ENCODE measurements at regions not wholly inside any gene's neighbourhood (a gene's known extent, or its start where the extent isn't known, plus 50 kb on each side); places are given as distances from the start of the nearest gene placed in this dataset.

- WGBS, 3 donors: 78 to 88% (median 84%) methylated on average over 28 to 30 of the region's 30 CpGs
These were observed 1264.3 kb downstream of the BRD1 start for GRCh38 chr22:48563118-48563965.

GRCh38 chr22:48561676-48562075, 1266.0 kb downstream of the BRD1 start:
- H3K27ac ChIP-seq (ENCODE audit: low read depth, low read length): no peak overlapping the region
- 69 to 91% (median 84%) methylated on average over 16 of the region's 16 CpGs for WGBS, 3 donors

More at GRCh38 chr22:48563118-48563965, 1264.3 kb downstream of the BRD1 start:
- no peak overlapping the region for H3K27ac ChIP-seq (ENCODE audit: low read depth, low read length)

GRCh38 chr22:48560836-48561235, 1266.8 kb downstream of the BRD1 start:
- 70 to 89% (median 88%) methylated on average over 5 of the region's 5 CpGs for WGBS, 3 donors

GRCh38 chr22:48560389-48560751, 1267.3 kb downstream of the BRD1 start:
- H3K27ac ChIP-seq (ENCODE audit: low read depth, low read length): no peak overlapping the region
- WGBS, 3 donors: 75 to 88% (median 86%) methylated on average over 9 of the region's 9 CpGs

More at GRCh38 chr22:48560836-48561235, 1266.8 kb downstream of the BRD1 start:
- no peak overlapping the region for H3K27ac ChIP-seq (ENCODE audit: low read depth, low read length)

- H3K27ac ChIP-seq (ENCODE audit: low read depth, low read length): no peak overlapping the region
- WGBS, 3 donors: 70 to 76% (median 73%) methylated on average over 37 to 38 of the region's 38 CpGs
These were observed 1267.9 kb downstream of the BRD1 start for GRCh38 chr22:48559647-48560388.

- no peak overlapping the region for H3K27ac ChIP-seq (ENCODE audit: low read depth, low read length)
- 84 to 91% (median 88%) methylated on average over 25 of the region's 25 CpGs for WGBS, 3 donors
These were observed 1268.9 kb downstream of the BRD1 start for GRCh38 chr22:48558606-48559402.

- H3K27ac ChIP-seq (ENCODE audit: low read depth, low read length): no peak overlapping the region
- 92 to 94% (median 92%) methylated on average over 12 of the region's 12 CpGs for WGBS, 3 donors
These were observed 1269.7 kb downstream of the BRD1 start for GRCh38 chr22:48558016-48558415.

GRCh38 chr22:48557473-48557872, 1270.2 kb downstream of the BRD1 start:
- 79 to 92% (median 89%) methylated on average over 11 of the region's 11 CpGs for WGBS, 3 donors
- no peak overlapping the region for H3K27ac ChIP-seq (ENCODE audit: low read depth, low read length)

GRCh38 chr22:48556751-48557150, 1270.9 kb downstream of the BRD1 start:
- H3K27ac ChIP-seq (ENCODE audit: low read depth, low read length): no peak overlapping the region
- WGBS, 3 donors: 70 to 90% (median 88%) methylated on average over 12 of the region's 12 CpGs

GRCh38 chr22:48556222-48556621, 1271.5 kb downstream of the BRD1 start:
- WGBS, 3 donors: 86 to 92% (median 90%) methylated on average over 8 of the region's 8 CpGs
- H3K27ac ChIP-seq (ENCODE audit: low read depth, low read length): no peak overlapping the region

GRCh38 chr22:48555606-48556005, 1272.1 kb downstream of the BRD1 start:
- WGBS, 3 donors: 65 to 80% (median 75%) methylated on average over 10 of the region's 10 CpGs
- no peak overlapping the region for H3K27ac ChIP-seq (ENCODE audit: low read depth, low read length)

- no peak overlapping the region for H3K27ac ChIP-seq (ENCODE audit: low read depth, low read length)
- WGBS, 3 donors: 34 to 69% (median 64%) methylated on average over 21 to 22 of the region's 22 CpGs
These were observed 1272.6 kb downstream of the BRD1 start for GRCh38 chr22:48554893-48555572.

- WGBS, 3 donors: 79 to 83% (median 82%) methylated on average over 22 of the region's 22 CpGs
These were observed 1273.9 kb downstream of the BRD1 start for GRCh38 chr22:48553694-48554308.

GRCh38 chr22:48553119-48553518, 1274.6 kb downstream of the BRD1 start:
- 35 to 77% (median 73%) methylated on average over 11 of the region's 11 CpGs for WGBS, 3 donors
- no peak overlapping the region for H3K27ac ChIP-seq (ENCODE audit: low read depth, low read length)

More at GRCh38 chr22:48553694-48554308, 1273.9 kb downstream of the BRD1 start:
- H3K27ac ChIP-seq (ENCODE audit: low read depth, low read length): no peak overlapping the region

GRCh38 chr22:48551716-48552268, 1275.9 kb downstream of the BRD1 start:
- WGBS, 3 donors: 62 to 70% (median 67%) methylated on average over 17 of the region's 17 CpGs
- H3K27ac ChIP-seq (ENCODE audit: low read depth, low read length): no peak overlapping the region

GRCh38 chr22:48551061-48551460, 1276.6 kb downstream of the BRD1 start:
- WGBS, 3 donors: 70 to 91% (median 87%) methylated on average over 10 of the region's 10 CpGs
- H3K27ac ChIP-seq (ENCODE audit: low read depth, low read length): no peak overlapping the region

GRCh38 chr22:48548391-48548790, 1279.3 kb downstream of the BRD1 start:
- WGBS, 3 donors: 75 to 91% (median 91%) methylated on average over 8 of the region's 8 CpGs

More at GRCh38 chr22:48548391-48548790, 1279.3 kb downstream of the BRD1 start:
- no peak overlapping the region for H3K27ac ChIP-seq (ENCODE audit: low read depth, low read length)
